Testis (tissue), 2 donors: ENCODE measurements at regions not wholly inside any gene's neighbourhood (a gene's known extent, or its start where the extent isn't known, plus 50 kb on each side); places are given as distances from the start of the nearest gene placed in this dataset.

ENCODE experiments used
- DNase-seq: peaks from one replicate; pipeline ENCODE4 v3.0.0-alpha.2; 2019
- H3K27ac ChIP-seq, 2 donors: fragments of 200-600 bp; sonication (generic); one replicate each; pipeline ENCODE4 v1.5.1; 2019
- H3K27me3 ChIP-seq: fragments of 200-600 bp; sonication (generic); one replicate; pipeline ENCODE4 v1.5.1; 2019
- H3K36me3 ChIP-seq: fragments of 200-600 bp; sonication (generic); one replicate; pipeline ENCODE4 v1.5.1; 2017; ENCODE audit warnings: low read depth; ENCODE audit errors: missing control alignments
- H3K4me1 ChIP-seq: fragments of 200-600 bp; sonication (generic); one replicate; pipeline ENCODE4 v1.5.1; 2019
- H3K4me3 ChIP-seq, 2 donors: fragments of 200-600 bp; sonication (generic); one replicate each; pipeline ENCODE4 v1.5.1; 2017 to 2019
- H3K9me3 ChIP-seq: fragments of 200-600 bp; sonication (generic); one replicate; pipeline ENCODE4 v1.5.1; 2017
- CTCF ChIP-seq, 3 experiments: fragments of 450-650 bp in 2 of 3; fragments of 200-600 bp in 1 of 3; sonication (generic) in 1 of 3; IDR thresholded peaks; one replicate each; pipeline ENCODE4 v1.5.1; 2016 to 2019; ENCODE audit warnings: antibody characterized with exemption in 3 of 3, mild to moderate bottlenecking in 2 of 3, moderate library complexity in 1 of 3
- POLR2A ChIP-seq: fragments of 450-650 bp; IDR thresholded peaks from one replicate; pipeline ENCODE4 v1.6.1; 2017; ENCODE audit warnings: antibody characterized with exemption, mild to moderate bottlenecking, moderate library complexity
- WGBS, 2 donors: methylation state at CpG; one replicate each; pipeline ENCODE4 v1.1.5; 2018; 5-methylcytosine and 5-hydroxymethylcytosine counted together
- intact Hi-C: fragments of 100-400 bp; cut with DNase I; formaldehyde crosslinking; loops from one replicate; pipeline ENCODE4 v1.15.1; 2023; ENCODE audit warnings: low total_unique reads

GRCh38 chr5:98606961-98607360 is 166.5 kb upstream of the RGMB start:
- DNase-seq, result no peak
- no peak for TF ChIP-seq POLR2A
- no peak for TF ChIP-seq CTCF (IDR thresholded peaks at IDR 0.05)
- no peak overlapping the region for H3K4me3 ChIP-seq
- intact Hi-C loops, result no loop called here
- no peaks in the 10 kb centered on the region for H3K27me3 ChIP-seq
- WGBS, 2 donors, result 87 to 95% methylated on average over 2 of the region's 2 CpGs
- H3K36me3 ChIP-seq, result no peaks in the 10 kb centered on the region
- H3K27ac ChIP-seq, result no peak overlapping the region
- no peaks in the 10 kb centered on the region for H3K9me3 ChIP-seq
- no peaks in the 10 kb centered on the region for H3K4me1 ChIP-seq

GRCh38 chr5:98608052-98608451 is 165.4 kb upstream of the RGMB start:
- intact Hi-C loops, result no loop called here
- Histone ChIP-seq H3K36me3 (no peaks in the 10 kb centered on the region), H3K4me3 (no peak overlapping the region), H3K27me3 (no peaks in the 10 kb centered on the region), H3K9me3 (no peaks in the 10 kb centered on the region), H3K27ac (no peak overlapping the region), H3K4me1 (no peaks in the 10 kb centered on the region)
- no peak for DNase-seq
- WGBS, 2 donors, result 83 to 85% methylated on average over 3 of the region's 3 CpGs
- TF ChIP-seq POLR2A, result no peak
- TF ChIP-seq CTCF (IDR thresholded peaks at IDR 0.05), result no peak

GRCh38 chr5:98614341-98614740 is 159.1 kb upstream of the RGMB start:
- H3K27me3 ChIP-seq, result no peaks in the 10 kb centered on the region
- H3K36me3 ChIP-seq, result no peaks in the 10 kb centered on the region
- WGBS, 2 donors, result 58 to 76% methylated on average over 1 of the region's 1 CpG
- TF ChIP-seq CTCF (IDR thresholded peaks at IDR 0.05) (no peak), POLR2A (no peak)
- H3K4me1 ChIP-seq, result no peaks in the 10 kb centered on the region
- DNase-seq, result no peak
- H3K27ac ChIP-seq, result no peak overlapping the region
- no peaks in the 10 kb centered on the region for H3K9me3 ChIP-seq
- intact Hi-C loops, result no loop called here
- H3K4me3 ChIP-seq, result no peak overlapping the region

GRCh38 chr5:98621821-98622220 is 151.6 kb upstream of the RGMB start:
- intact Hi-C loops, result no loop called here
- Histone ChIP-seq H3K9me3 (no peaks in the 10 kb centered on the region), H3K36me3 (no peaks in the 10 kb centered on the region), H3K4me1 (no peaks in the 10 kb centered on the region), H3K27me3 (no peaks in the 10 kb centered on the region), H3K27ac (no peak overlapping the region), H3K4me3 (no peak overlapping the region)
- WGBS, 2 donors, result 51 to 58% methylated on average over 7 of the region's 7 CpGs
- DNase-seq, result no peak
- TF ChIP-seq CTCF (IDR thresholded peaks at IDR 0.05) (no peak), POLR2A (no peak)

- intact Hi-C loops, result no loop called here
- no peak overlapping the region for H3K4me3 ChIP-seq
- H3K27ac ChIP-seq, result no peak overlapping the region
- H3K36me3 ChIP-seq, result no peaks in the 10 kb centered on the region
- DNase-seq, result no peak
- H3K27me3 ChIP-seq, result no peaks in the 10 kb centered on the region
- H3K9me3 ChIP-seq, result no peaks in the 10 kb centered on the region
- 85 to 91% methylated on average over 3 of the region's 3 CpGs for WGBS, 2 donors
- TF ChIP-seq POLR2A, result no peak
- TF ChIP-seq CTCF (IDR thresholded peaks at IDR 0.05), result no peak
- no peaks in the 10 kb centered on the region for H3K4me1 ChIP-seq
Measured at GRCh38 chr5:98624145-98624880, 149.2 kb upstream of the RGMB start.
